Esophagus squamous epithelium (tissue), 4 donors: ENCODE measurements at regions not wholly inside any gene's neighbourhood (a gene's known extent, or its start where the extent isn't known, plus 50 kb on each side); places are given as distances from the start of the nearest gene placed in this dataset.

ENCODE experiments used
- CTCF ChIP-seq, 6 experiments: fragments of 450-650 bp in 4 of 6; fragments of 200-600 bp in 2 of 6; sonication (generic) in 2 of 6; IDR thresholded peaks; one replicate each; pipeline ENCODE4 v1.5.1; 2016 to 2019; ENCODE audit warnings: antibody characterized with exemption in 6 of 6, mild to moderate bottlenecking in 4 of 6, moderate library complexity in 4 of 6
- POLR2A ChIP-seq, 4 donors: fragments of 450-650 bp; IDR thresholded peaks; one replicate each; pipeline ENCODE4 v1.6.1; 2017; ENCODE audit warnings: antibody characterized with exemption in 4 of 4, mild to moderate bottlenecking in 4 of 4, moderate library complexity in 3 of 4

- TF ChIP-seq CTCF (IDR thresholded peaks at IDR 0.05) = no peak
- TF ChIP-seq POLR2A (IDR thresholded peaks at IDR 0.05) = no peak
Observed at GRCh38 chr1:101379037-101379436, 142.2 kb downstream of the S1PR1 start.
